ENCODE measurements at regions not wholly inside any gene's neighbourhood (a gene's known extent, or its start where the extent isn't known, plus 50 kb on each side); places are given as distances from the start of the nearest gene placed in this dataset.

DNA sequence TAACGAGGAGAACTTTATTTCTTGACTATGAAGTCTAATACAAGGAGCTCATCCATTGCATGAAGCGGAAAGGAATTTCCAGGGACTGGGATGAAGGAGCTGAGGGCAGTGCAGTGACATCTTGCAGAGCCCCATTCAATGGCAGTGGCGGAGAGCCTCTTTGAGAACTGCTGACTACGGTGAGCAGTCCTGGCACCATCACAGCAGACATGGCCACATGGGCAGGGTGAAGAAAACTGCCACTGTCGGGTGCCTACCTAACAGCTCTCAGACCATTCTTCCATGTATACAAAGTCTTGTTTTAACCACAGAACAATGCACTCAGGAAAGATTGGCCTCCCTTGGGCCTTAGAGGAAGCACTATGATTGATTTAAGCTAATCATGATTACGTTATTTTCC, 506.1 kb upstream of the DCC start:
- Histone ChIP-seq H3K27me3 (ENCODE audit: control insufficient read depth in 3 of 3, insufficient read depth in 3 of 3, low read depth in 1 of 3, low read length in 3 of 3) (no peaks in the 10 kb centered on the region), H3K18ac (ENCODE audit: low read length) (no peak overlapping the region), H3K4ac (ENCODE audit: low read length) (no peak overlapping the region), H3K79me1 (ENCODE audit: low read depth, low read length) (no peaks in the 10 kb centered on the region), H2BK15ac (ENCODE audit: low read length) (no peak overlapping the region), H2BK5ac (ENCODE audit: low read length) (no peak overlapping the region), H2BK120ac (ENCODE audit: low read depth, low read length) (no peak overlapping the region), H3K4me1 (ENCODE audit: control insufficient read depth in 2 of 2, insufficient read depth in 1 of 2, low read depth in 1 of 2, low read length in 2 of 2) (no peaks in the 10 kb centered on the region), H3K27ac (replicated peaks; ENCODE audit: low read length) (no peak overlapping the region), H3K9ac (ENCODE audit: low read depth, low read length, poor library complexity) (no peak overlapping the region), H3K36me3 (replicated peaks in 1 of 2; ENCODE audit: control insufficient read depth in 2 of 2, insufficient read depth in 2 of 2, low read length in 2 of 2) (no peaks in the 10 kb centered on the region), H4K8ac (ENCODE audit: low read depth, low read length) (no peak overlapping the region), H2BK12ac (ENCODE audit: low read length) (no peak overlapping the region), H3K14ac (ENCODE audit: low read length) (no peak overlapping the region), H3K4me3 (ENCODE audit: low read length in 2 of 2) (no peak overlapping the region), H4K91ac (ENCODE audit: low read depth, low read length, poor library complexity) (no peak overlapping the region), H3K23ac (ENCODE audit: low read depth, low read length, poor library complexity) (no peak overlapping the region), H3K4me2 (ENCODE audit: insufficient read depth, low read length, poor library complexity, severe bottlenecking) (no peak overlapping the region), H2AFZ (ENCODE audit: low read length) (no peak overlapping the region), H2AK5ac (ENCODE audit: low read depth, low read length) (no peak overlapping the region), H3K9me3 (replicated peaks in 1 of 2; ENCODE audit: control insufficient read depth in 2 of 2, insufficient read depth in 1 of 2, low read depth in 1 of 2, low read length in 2 of 2) (no peaks in the 10 kb centered on the region)
- no CpG with 5 or more reads among the region's 6 CpGs for WGBS, 2 donors (ENCODE audit: extremely low coverage in 2 of 2, insufficient read length in 2 of 2, insufficient replicate concordance in 1 of 2)
- DNase-seq (ENCODE audit: low spot score), result no peak

DNA sequence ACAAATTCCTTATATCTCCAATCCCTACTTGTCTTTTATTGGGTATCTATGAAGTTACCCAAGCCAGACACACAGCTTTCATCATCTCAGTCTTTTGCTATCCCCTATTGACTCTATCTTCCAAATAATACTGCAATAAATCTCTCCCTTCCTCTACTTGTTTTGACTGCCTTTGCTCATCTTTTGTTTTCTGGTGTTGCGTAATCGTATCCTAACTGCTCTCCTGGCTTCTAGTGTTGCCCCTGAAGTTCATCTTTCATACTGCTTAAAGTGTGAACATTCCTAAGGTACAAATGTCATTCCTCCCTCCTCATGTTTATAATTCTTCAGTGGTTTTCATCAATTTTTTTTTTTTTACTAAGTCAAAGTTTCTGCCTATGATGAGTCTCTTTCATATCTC, 491.3 kb upstream of the DCC start:
- Histone ChIP-seq H3K23ac (ENCODE audit: low read depth, low read length, poor library complexity) (no peak overlapping the region), H2BK12ac (ENCODE audit: low read length) (no peak overlapping the region), H3K4me2 (ENCODE audit: insufficient read depth, low read length, poor library complexity, severe bottlenecking) (no peak overlapping the region), H3K9ac (ENCODE audit: low read depth, low read length, poor library complexity) (no peak overlapping the region), H2BK5ac (ENCODE audit: low read length) (no peak overlapping the region), H3K79me1 (ENCODE audit: low read depth, low read length) (no peaks in the 10 kb centered on the region), H3K27me3 (ENCODE audit: control insufficient read depth in 3 of 3, insufficient read depth in 3 of 3, low read depth in 1 of 3, low read length in 3 of 3) (no peaks in the 10 kb centered on the region), H4K91ac (ENCODE audit: low read depth, low read length, poor library complexity) (no peak overlapping the region), H4K8ac (ENCODE audit: low read depth, low read length) (no peak overlapping the region), H2BK15ac (ENCODE audit: low read length) (no peak overlapping the region), H2AK5ac (ENCODE audit: low read depth, low read length) (no peak overlapping the region), H3K4me3 (ENCODE audit: low read length in 2 of 2) (no peak overlapping the region), H3K36me3 (replicated peaks in 1 of 2; ENCODE audit: control insufficient read depth in 2 of 2, insufficient read depth in 2 of 2, low read length in 2 of 2) (no peaks in the 10 kb centered on the region), H3K14ac (ENCODE audit: low read length) (no peak overlapping the region), H3K4me1 (ENCODE audit: control insufficient read depth in 2 of 2, insufficient read depth in 1 of 2, low read depth in 1 of 2, low read length in 2 of 2) (no peaks in the 10 kb centered on the region), H3K4ac (ENCODE audit: low read length) (no peak overlapping the region), H3K27ac (replicated peaks; ENCODE audit: low read length) (no peak overlapping the region), H3K18ac (ENCODE audit: low read length) (no peak overlapping the region), H2BK120ac (ENCODE audit: low read depth, low read length) (no peak overlapping the region), H2AFZ (ENCODE audit: low read length) (no peak overlapping the region), H3K9me3 (replicated peaks in 1 of 2; ENCODE audit: control insufficient read depth in 2 of 2, insufficient read depth in 1 of 2, low read depth in 1 of 2, low read length in 2 of 2) (no peaks in the 10 kb centered on the region)
- DNase-seq (ENCODE audit: low spot score), result no peak
- WGBS, 2 donors (ENCODE audit: extremely low coverage in 2 of 2, insufficient read length in 2 of 2, insufficient replicate concordance in 1 of 2), result no CpG with 5 or more reads among the region's 2 CpGs

DNA sequence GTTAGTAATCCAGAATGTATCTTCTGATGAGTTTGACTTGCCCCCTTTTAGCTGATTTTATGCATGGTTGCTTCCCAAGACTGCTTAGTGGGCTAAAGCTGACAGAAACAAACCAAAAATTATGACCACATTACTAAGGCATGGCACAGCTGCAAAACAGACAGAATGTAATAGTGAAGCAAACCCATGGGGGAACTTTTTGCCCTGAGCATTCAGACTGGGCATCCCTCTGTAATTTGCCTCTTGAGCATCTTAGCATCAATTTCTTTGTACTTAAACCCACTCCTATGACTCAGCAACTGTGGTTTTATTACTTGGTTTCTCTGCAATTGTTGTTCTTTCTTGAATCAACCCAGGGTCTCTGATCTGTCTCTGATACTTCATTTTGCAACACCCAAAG, 487.3 kb upstream of the DCC start:
- no peak overlapping the region for H2BK15ac ChIP-seq (ENCODE audit: low read length)
- no peak overlapping the region for H3K23ac ChIP-seq (ENCODE audit: low read depth, low read length, poor library complexity)
- H2BK120ac ChIP-seq (ENCODE audit: low read depth, low read length), result no peak overlapping the region
- no peak overlapping the region for H3K9ac ChIP-seq (ENCODE audit: low read depth, low read length, poor library complexity)
- H3K27ac ChIP-seq (replicated peaks; ENCODE audit: low read length), result no peak overlapping the region
- H3K4me3 ChIP-seq (ENCODE audit: low read length in 2 of 2), result no peak overlapping the region
- no peak overlapping the region for H3K18ac ChIP-seq (ENCODE audit: low read length)
- H3K4me2 ChIP-seq (ENCODE audit: insufficient read depth, low read length, poor library complexity, severe bottlenecking), result no peak overlapping the region
- H3K4ac ChIP-seq (ENCODE audit: low read length), result no peak overlapping the region
- H3K27me3 ChIP-seq (ENCODE audit: control insufficient read depth in 3 of 3, insufficient read depth in 3 of 3, low read depth in 1 of 3, low read length in 3 of 3), result no peaks in the 10 kb centered on the region
- no peaks in the 10 kb centered on the region for H3K9me3 ChIP-seq (replicated peaks in 1 of 2; ENCODE audit: control insufficient read depth in 2 of 2, insufficient read depth in 1 of 2, low read depth in 1 of 2, low read length in 2 of 2)
- H3K4me1 ChIP-seq (ENCODE audit: control insufficient read depth in 2 of 2, insufficient read depth in 1 of 2, low read depth in 1 of 2, low read length in 2 of 2), result no peaks in the 10 kb centered on the region
- H4K8ac ChIP-seq (ENCODE audit: low read depth, low read length), result no peak overlapping the region
- H2BK12ac ChIP-seq (ENCODE audit: low read length), result no peak overlapping the region
- no peak overlapping the region for H2AK5ac ChIP-seq (ENCODE audit: low read depth, low read length)
- no peak for DNase-seq (ENCODE audit: low spot score)
- no peaks in the 10 kb centered on the region for H3K36me3 ChIP-seq (replicated peaks in 1 of 2; ENCODE audit: control insufficient read depth in 2 of 2, insufficient read depth in 2 of 2, low read length in 2 of 2)
- H2AFZ ChIP-seq (ENCODE audit: low read length), result no peak overlapping the region
- H3K14ac ChIP-seq (ENCODE audit: low read length), result no peak overlapping the region
- no peak overlapping the region for H2BK5ac ChIP-seq (ENCODE audit: low read length)
- no peak overlapping the region for H4K91ac ChIP-seq (ENCODE audit: low read depth, low read length, poor library complexity)
- no peaks in the 10 kb centered on the region for H3K79me1 ChIP-seq (ENCODE audit: low read depth, low read length)

DNA sequence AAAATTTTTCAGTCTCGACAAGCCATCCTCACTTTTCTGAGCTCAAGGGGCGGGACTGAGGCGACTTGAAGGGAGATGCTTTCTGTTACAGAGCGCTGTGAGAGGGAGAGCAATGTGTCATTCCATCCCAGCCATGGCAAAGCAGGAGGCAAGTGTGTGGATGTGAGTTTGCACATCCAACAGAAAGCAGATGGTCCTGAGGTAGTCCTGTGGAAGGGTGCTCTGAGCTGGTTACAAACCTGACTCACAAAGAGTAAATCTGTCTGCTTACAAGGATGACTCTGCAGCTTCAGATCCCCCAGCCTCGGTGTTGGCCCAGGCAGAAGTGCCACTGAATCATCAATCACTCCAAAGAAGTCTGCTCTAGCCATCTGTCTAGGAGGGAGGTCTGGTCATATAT, 482.0 kb upstream of the DCC start:
- H3K4ac ChIP-seq (ENCODE audit: low read length), result no peak overlapping the region
- no peaks in the 10 kb centered on the region for H3K79me1 ChIP-seq (ENCODE audit: low read depth, low read length)
- H2BK5ac ChIP-seq (ENCODE audit: low read length), result no peak overlapping the region
- no peak overlapping the region for H4K8ac ChIP-seq (ENCODE audit: low read depth, low read length)
- no peak overlapping the region for H3K23ac ChIP-seq (ENCODE audit: low read depth, low read length, poor library complexity)
- H4K91ac ChIP-seq (ENCODE audit: low read depth, low read length, poor library complexity), result no peak overlapping the region
- no peaks in the 10 kb centered on the region for H3K36me3 ChIP-seq (replicated peaks in 1 of 2; ENCODE audit: control insufficient read depth in 2 of 2, insufficient read depth in 2 of 2, low read length in 2 of 2)
- no CpG with 5 or more reads among the region's 5 CpGs for WGBS, 2 donors (ENCODE audit: extremely low coverage in 2 of 2, insufficient read length in 2 of 2, insufficient replicate concordance in 1 of 2)
- peaks cover 0 to 1% of the 10 kb centered on the region in 2 donors for H3K9me3 ChIP-seq (replicated peaks in 1 of 2; ENCODE audit: control insufficient read depth in 2 of 2, insufficient read depth in 1 of 2, low read depth in 1 of 2, low read length in 2 of 2)
- no peak overlapping the region for H3K18ac ChIP-seq (ENCODE audit: low read length)
- H3K4me1 ChIP-seq (ENCODE audit: control insufficient read depth in 2 of 2, insufficient read depth in 1 of 2, low read depth in 1 of 2, low read length in 2 of 2), result peaks cover 0 to 2% of the 10 kb centered on the region in 2 donors
- DNase-seq (ENCODE audit: low spot score), result no peak
- H3K9ac ChIP-seq (ENCODE audit: low read depth, low read length, poor library complexity), result no peak overlapping the region
- no peak overlapping the region for H3K14ac ChIP-seq (ENCODE audit: low read length)
- H3K4me3 ChIP-seq (ENCODE audit: low read length in 2 of 2), result no peak overlapping the region
- H3K27ac ChIP-seq (replicated peaks; ENCODE audit: low read length), result no peak overlapping the region
- no peaks in the 10 kb centered on the region for H3K27me3 ChIP-seq (ENCODE audit: control insufficient read depth in 3 of 3, insufficient read depth in 3 of 3, low read depth in 1 of 3, low read length in 3 of 3)
- H2AK5ac ChIP-seq (ENCODE audit: low read depth, low read length), result no peak overlapping the region
- H2BK15ac ChIP-seq (ENCODE audit: low read length), result no peak overlapping the region
- no peak overlapping the region for H2AFZ ChIP-seq (ENCODE audit: low read length)
- no peak overlapping the region for H3K4me2 ChIP-seq (ENCODE audit: insufficient read depth, low read length, poor library complexity, severe bottlenecking)
- no peak overlapping the region for H2BK120ac ChIP-seq (ENCODE audit: low read depth, low read length)
- H2BK12ac ChIP-seq (ENCODE audit: low read length), result no peak overlapping the region
